GM12801 (cell line): ENCODE measurements at regions not wholly inside any gene's neighbourhood (a gene's known extent, or its start where the extent isn't known, plus 50 kb on each side); places are given as distances from the start of the nearest gene placed in this dataset.

Source experiments
- CTCF ChIP-seq: IDR thresholded peaks from one replicate; pipeline ENCODE4 v1.5.1; 2011; ENCODE audit warnings: control low read depth; ENCODE audit not compliant: insufficient read length; ENCODE audit errors: extremely low read depth

- no peak for TF ChIP-seq CTCF
Observed at GRCh38 chr9:29332789-29333188, 1759.5 kb upstream of the C9orf72 start.

- no peak for TF ChIP-seq CTCF
Observed at GRCh38 chr9:29336281-29336680, 1763.0 kb upstream of the C9orf72 start.

GRCh38 chr9:29339387-29339786, 1766.1 kb upstream of the C9orf72 start:
- TF ChIP-seq CTCF: no peak

GRCh38 chr9:29348999-29349398, 1775.7 kb upstream of the C9orf72 start:
- no peak for TF ChIP-seq CTCF

GRCh38 chr9:29389421-29389820, 1816.1 kb upstream of the C9orf72 start:
- no peak for TF ChIP-seq CTCF

GRCh38 chr9:29390859-29391258, 1817.6 kb upstream of the C9orf72 start:
- no peak for TF ChIP-seq CTCF

- TF ChIP-seq CTCF: no peak
Observed at GRCh38 chr9:29393064-29393463, 1819.8 kb upstream of the C9orf72 start.

GRCh38 chr9:29394855-29395254, 1821.6 kb upstream of the C9orf72 start:
- TF ChIP-seq CTCF: no peak
